ENCODE measurements at regions not wholly inside any gene's neighbourhood (a gene's known extent, or its start where the extent isn't known, plus 50 kb on each side); places are given as distances from the start of the nearest gene placed in this dataset.

GRCh38 chr4:89582756-89583505 lies 254.0 kb downstream of the SNCA start:
- TF ChIP-seq TAF1 (IDR thresholded peaks at IDR 0.05; ENCODE audit: low read depth) = no peak
- TF ChIP-seq REST (IDR thresholded peaks at IDR 0.05; ENCODE audit: low read depth) = no peak
- TF ChIP-seq ZBTB7A (IDR thresholded peaks at IDR 0.05; ENCODE audit: low read depth) = no peak
- no peak for TF ChIP-seq USF1 (IDR thresholded peaks at IDR 0.05)
- no peak for TF ChIP-seq RAD21 (IDR thresholded peaks at IDR 0.05; ENCODE audit: low read depth)
